ENCODE measurements at regions not wholly inside any gene's neighbourhood (a gene's known extent, or its start where the extent isn't known, plus 50 kb on each side); places are given as distances from the start of the nearest gene placed in this dataset.

GRCh38 chr4:127155555-127155954 lies 477.2 kb upstream of the INTU start:
- TF ChIP-seq CTCF (IDR thresholded peaks at IDR 0.05) (no peak), POLR2A (IDR thresholded peaks at IDR 0.05) (no peak)
